Upper lobe of right lung (tissue), 1 donor: ENCODE measurements at regions not wholly inside any gene's neighbourhood (a gene's known extent, or its start where the extent isn't known, plus 50 kb on each side); places are given as distances from the start of the nearest gene placed in this dataset.

Experiments used
- ATAC-seq: fragments of 200-7000 bp; cut with Tn5 transposase; one replicate; pipeline ENCODE4 v1.9.1; 2020; ENCODE audit warnings: mild to moderate bottlenecking, moderate library complexity
- DNase-seq: peaks from one replicate; pipeline ENCODE4 v3.0.0-alpha.2; 2020
- H3K27ac ChIP-seq: fragments of 200-600 bp; one replicate; pipeline ENCODE4 v1.8.0; 2022
- H3K27me3 ChIP-seq: fragments of 200-600 bp; one replicate; pipeline ENCODE4 v1.8.0; 2022; ENCODE audit warnings: mild to moderate bottlenecking
- H3K36me3 ChIP-seq: fragments of 200-600 bp; one replicate; pipeline ENCODE4 v1.8.0; 2022
- H3K4me1 ChIP-seq: fragments of 200-600 bp; one replicate; pipeline ENCODE4 v1.8.0; 2022
- H3K4me3 ChIP-seq: fragments of 200-600 bp; one replicate; pipeline ENCODE4 v1.8.0; 2022; ENCODE audit warnings: mild to moderate bottlenecking
- H3K9me3 ChIP-seq: fragments of 200-600 bp; one replicate; pipeline ENCODE4 v1.8.0; 2022
- CTCF ChIP-seq: fragments of 200-600 bp; IDR thresholded peaks from one replicate; pipeline ENCODE4 v1.8.0; 2022; ENCODE audit warnings: antibody characterized with exemption
- intact Hi-C: fragments of 100-400 bp; cut with DNase I; formaldehyde crosslinking; loops from one replicate; pipeline ENCODE4 v1.11.0; 2022
- donor health status: DM: no; HTN: yes; CAD: no; lungs with severe emphysema.

GRCh38 chr12:77153706-77154105, 88.3 kb upstream of the E2F7 start:
- H3K4me3 ChIP-seq: no peak overlapping the region
- ATAC-seq (no peak), DNase-seq (no peak)
- no peak overlapping the region for H3K27ac ChIP-seq
- no peaks in the 10 kb centered on the region for H3K9me3 ChIP-seq
- intact Hi-C loops: loop anchor here (10.0 kb wide), 1 partner anchor 771 kb away; no protein-coding TSS in a partner anchor
- H3K27me3 ChIP-seq: no peaks in the 10 kb centered on the region
- H3K36me3 ChIP-seq: no peaks in the 10 kb centered on the region
- no peaks in the 10 kb centered on the region for H3K4me1 ChIP-seq
- TF ChIP-seq CTCF: no peak

- DNase-seq (no peak), ATAC-seq (no peak)
- Histone ChIP-seq H3K4me3 (no peak overlapping the region), H3K4me1 (no peaks in the 10 kb centered on the region), H3K9me3 (no peaks in the 10 kb centered on the region), H3K27ac (no peak overlapping the region), H3K36me3 (no peaks in the 10 kb centered on the region), H3K27me3 (no peaks in the 10 kb centered on the region)
- intact Hi-C loops: loop anchor here (10.0 kb wide), 1 partner anchor 772 kb away; no protein-coding TSS in a partner anchor
- TF ChIP-seq CTCF: peak; percentile 47
Measured at GRCh38 chr12:77152623-77153193, 87.3 kb upstream of the E2F7 start.

GRCh38 chr12:77151030-77151429, 85.7 kb upstream of the E2F7 start:
- Histone ChIP-seq H3K36me3 (no peaks in the 10 kb centered on the region), H3K27ac (no peak overlapping the region), H3K27me3 (no peaks in the 10 kb centered on the region), H3K4me3 (no peak overlapping the region), H3K9me3 (no peaks in the 10 kb centered on the region), H3K4me1 (no peaks in the 10 kb centered on the region)
- ATAC-seq (no peak), DNase-seq (no peak)
- intact Hi-C loops: loop anchor here (10.0 kb wide), 1 partner anchor 774 kb away; no protein-coding TSS in a partner anchor
- no peak for TF ChIP-seq CTCF

GRCh38 chr12:77133566-77133965, 68.2 kb upstream of the E2F7 start:
- no peaks in the 10 kb centered on the region for H3K4me1 ChIP-seq
- no peak for TF ChIP-seq CTCF
- no peak overlapping the region for H3K27ac ChIP-seq
- DNase-seq: no peak
- H3K36me3 ChIP-seq: no peaks in the 10 kb centered on the region
- ATAC-seq: peak; percentile 31
- H3K4me3 ChIP-seq: no peak overlapping the region
- H3K27me3 ChIP-seq: no peaks in the 10 kb centered on the region
- no peaks in the 10 kb centered on the region for H3K9me3 ChIP-seq
- intact Hi-C loops: no loop called here

GRCh38 chr12:77131977-77132490, 66.7 kb upstream of the E2F7 start:
- ATAC-seq: no peak
- no peaks in the 10 kb centered on the region for H3K27me3 ChIP-seq
- no peak overlapping the region for H3K27ac ChIP-seq
- intact Hi-C loops: no loop called here
- no peak for TF ChIP-seq CTCF
- no peaks in the 10 kb centered on the region for H3K9me3 ChIP-seq
- no peaks in the 10 kb centered on the region for H3K4me1 ChIP-seq
- DNase-seq: no peak
- H3K36me3 ChIP-seq: no peaks in the 10 kb centered on the region
- no peak overlapping the region for H3K4me3 ChIP-seq
